HCT116 (cell line): ENCODE measurements at regions not wholly inside any gene's neighbourhood (a gene's known extent, or its start where the extent isn't known, plus 50 kb on each side); places are given as distances from the start of the nearest gene placed in this dataset.

ENCODE experiments used
- ATAC-seq: fragments of 200-7000 bp; cut with Tn5 transposase; 2 replicates; pipeline ENCODE4 v1.9.1; 2020; ENCODE audit warnings: mild to moderate bottlenecking, moderate library complexity
- BruUV-seq: library from RNA; stranded (reverse); fragments of 400-500 nt; replicated peaks from 2 replicates; lab custom pipeline; 2021; lab: Mats Ljungman, UMichigan
- CTCF ChIA-PET: fragments of 300-600 bp; sonication (Branson Sonifier 250); formaldehyde crosslinking; loops from one replicate; lab custom pipeline; 2021; ENCODE audit warnings: antibody characterized with exemption; lab: Charles Lee
- POLR2A ChIA-PET: fragments of 300-600, 350-600 bp; sonication (Branson Sonifier 250); formaldehyde crosslinking; loops from one replicate; lab custom pipeline; 2021; ENCODE audit warnings: antibody characterized with exemption; lab: Charles Lee
- RAD21 ChIA-PET, 2 experiments: fragments of 300-600 bp; sonication (Branson Sonifier 250); formaldehyde crosslinking; loops; one replicate each; lab custom pipeline; 2023; ENCODE audit warnings: low total read pairs in 2 of 2; ENCODE audit not compliant: uncharacterized antibody in 2 of 2, unreplicated experiment in 2 of 2, low non-redundant PET in 1 of 2; lab: Charles Lee
- DNase-seq: peaks from one replicate; pipeline ENCODE4 v3.0.0-alpha.2; 2010; ENCODE audit warnings: low read depth, low spot score
- H2AFZ ChIP-seq: fragments of 200-600 bp; shearing (Covaris generic), sonication (generic); 2 replicates; pipeline ENCODE4 v1.6.1; 2017; ENCODE audit warnings: low read depth, mixed run types, mixed read lengths, antibody characterized with exemption, low read length; ENCODE audit not compliant: poor library complexity, severe bottlenecking
- H3K27ac ChIP-seq: 2 replicates; pipeline ENCODE4 v1.5.1; 2012; ENCODE audit warnings: low read depth, low read length
- H3K27me3 ChIP-seq: fragments of 200-600 bp; sonication (generic); 2 replicates; pipeline ENCODE4 v1.6.1; 2016; ENCODE audit warnings: mixed run types, low read length, mixed read lengths; ENCODE audit not compliant: insufficient read depth
- H3K36me3 ChIP-seq, 2 experiments: fragments of 200-500 bp in 1 of 2; fragments of 200-600 bp in 1 of 2; sonication (Bioruptor generic) in 1 of 2; sonication (generic) in 1 of 2; 2 replicates each; pipeline versions ENCODE4 v1.5.1 to v1.6.1; 2014 to 2016; ENCODE audit warnings: low read length in 2 of 2, inconsistent platforms in 1 of 2, mixed read lengths in 1 of 2, mixed run types in 1 of 2; ENCODE audit not compliant: insufficient read depth in 2 of 2, control insufficient read depth in 1 of 2
- H3K4me1 ChIP-seq, 2 experiments: fragments of 200-600 bp in 1 of 2; sonication (generic) in 1 of 2; 2 replicates each; pipeline versions ENCODE4 v1.5.1 to v1.6.1; 2012 to 2017; ENCODE audit warnings: low read length in 2 of 2, inconsistent platforms in 1 of 2, mild to moderate bottlenecking in 1 of 2, mixed read lengths in 1 of 2, mixed run types in 1 of 2, moderate library complexity in 1 of 2; ENCODE audit not compliant: insufficient read depth in 2 of 2, control insufficient read depth in 1 of 2
- H3K4me2 ChIP-seq: fragments of 200-600 bp; sonication (generic); 2 replicates; pipeline ENCODE4 v1.6.1; 2017; ENCODE audit warnings: mixed run types, low read length, mixed read lengths
- H3K4me3 ChIP-seq, 2 experiments: fragments of 200-600 bp in 1 of 2; sonication (generic) in 1 of 2; replicated peaks in 1 of 2; 2 replicates each; pipeline ENCODE4 v1.5.1; 2011 to 2016; ENCODE audit warnings: low read length in 2 of 2, control low read depth in 1 of 2, low read depth in 1 of 2, mild to moderate bottlenecking in 1 of 2, mixed read lengths in 1 of 2, mixed run types in 1 of 2
- H3K79me2 ChIP-seq: fragments of 200-600 bp; sonication (generic); 2 replicates; pipeline ENCODE4 v1.6.1; 2017; ENCODE audit warnings: mild to moderate bottlenecking, mixed run types, low read length, moderate library complexity, mixed read lengths; ENCODE audit not compliant: insufficient read depth
- H3K9ac ChIP-seq: fragments of 200-600 bp; sonication (generic); 2 replicates; pipeline ENCODE4 v1.6.1; 2016; ENCODE audit warnings: low read length, mixed read lengths
- H3K9me2 ChIP-seq: fragments of 200-600 bp; sonication (generic), shearing (Covaris generic); 2 replicates; pipeline ENCODE4 v1.6.1; 2017; ENCODE audit warnings: mixed run types, mild to moderate bottlenecking, moderate library complexity; ENCODE audit not compliant: insufficient read depth
- H3K9me3 ChIP-seq, 2 experiments: fragments of 200-500 bp in 1 of 2; fragments of 200-600 bp in 1 of 2; sonication (Bioruptor generic) in 1 of 2; sonication (generic) in 1 of 2; 2 replicates each; pipeline ENCODE4 v1.6.1; 2014 to 2017; ENCODE audit warnings: low read length in 2 of 2, mixed read lengths in 2 of 2, inconsistent platforms in 1 of 2, low read depth in 1 of 2, mild to moderate bottlenecking in 1 of 2, mixed run types in 1 of 2, moderate library complexity in 1 of 2; ENCODE audit not compliant: control insufficient read depth in 1 of 2, insufficient read depth in 1 of 2
- H4K20me1 ChIP-seq: fragments of 200-600 bp; sonication (generic), shearing (Covaris generic); 2 replicates; pipeline ENCODE4 v1.6.1; 2017; ENCODE audit warnings: mixed run types, mild to moderate bottlenecking, moderate library complexity; ENCODE audit not compliant: insufficient read depth
- ATF3 ChIP-seq: IDR thresholded peaks from 2 replicates; pipeline ENCODE4 v1.6.1; 2012
- CBX3 ChIP-seq: IDR thresholded peaks from 2 replicates; pipeline ENCODE4 v1.6.1; 2012; ENCODE audit warnings: low read depth
- CTCF ChIP-seq, 3 experiments: fragments of 200-600 bp in 1 of 3; sonication (generic) in 1 of 3; IDR thresholded peaks in 2 of 3; conservative IDR thresholded peaks in 1 of 3; 2 replicates each; pipeline ENCODE4 v1.5.1; 2012 to 2017; ENCODE audit warnings: low read depth in 2 of 3, low read length in 2 of 3, antibody characterized with exemption in 1 of 3, borderline replicate concordance in 1 of 3, control low read depth in 1 of 3, mild to moderate bottlenecking in 1 of 3, mixed read lengths in 1 of 3, mixed run types in 1 of 3, moderate library complexity in 1 of 3; ENCODE audit not compliant: insufficient read depth in 1 of 3
- EGR1 ChIP-seq: IDR thresholded peaks from 2 replicates; pipeline ENCODE4 v1.6.1; 2012; ENCODE audit warnings: low read depth
- ELF1 ChIP-seq: IDR thresholded peaks from 2 replicates; pipeline ENCODE4 v1.6.1; 2012; ENCODE audit warnings: low read depth, borderline replicate concordance
- EZH2 ChIP-seq: fragments of 200-600 bp; sonication (generic); IDR thresholded peaks from 2 replicates; pipeline ENCODE4 v1.6.1; 2017; ENCODE audit warnings: antibody characterized with exemption, mixed run types
- EZH2phosphoT487 ChIP-seq: fragments of 200-600 bp; IDR thresholded peaks from 2 replicates; pipeline ENCODE4 v1.6.1; 2018; ENCODE audit warnings: antibody characterized with exemption, borderline replicate concordance
- FOSL1 ChIP-seq: IDR thresholded peaks from 2 replicates; pipeline ENCODE4 v1.6.1; 2012; ENCODE audit warnings: low read depth
- POLR2AphosphoS5 ChIP-seq: IDR thresholded peaks from 2 replicates; pipeline ENCODE4 v1.6.1; 2011; ENCODE audit warnings: mild to moderate bottlenecking, low read depth, low read length, moderate library complexity
- RAD21 ChIP-seq: IDR thresholded peaks from 2 replicates; pipeline ENCODE4 v1.6.1; 2012; ENCODE audit warnings: low read depth, mild to moderate bottlenecking
- REST ChIP-seq: IDR thresholded peaks from 2 replicates; pipeline ENCODE4 v1.6.1; 2012; ENCODE audit warnings: low read depth
- SIN3A ChIP-seq: IDR thresholded peaks from 2 replicates; pipeline ENCODE4 v1.6.1; 2012; ENCODE audit warnings: low read depth
- SP1 ChIP-seq: IDR thresholded peaks from 2 replicates; pipeline ENCODE4 v1.6.1; 2012; ENCODE audit warnings: low read depth
- SRF ChIP-seq: IDR thresholded peaks from 2 replicates; pipeline ENCODE4 v1.6.1; 2012; ENCODE audit warnings: low read depth
- TCF7L2 ChIP-seq: IDR thresholded peaks from 2 replicates; pipeline ENCODE4 v1.7.0; 2011; ENCODE audit warnings: borderline replicate concordance, inconsistent platforms; ENCODE audit not compliant: insufficient read depth, insufficient read length; ENCODE audit errors: extremely low read depth
- YY1 ChIP-seq: IDR thresholded peaks from 2 replicates; pipeline ENCODE4 v1.6.1; 2011; ENCODE audit warnings: low read length, low read depth, moderate library complexity, mild to moderate bottlenecking; ENCODE audit not compliant: insufficient replicate concordance; ENCODE audit errors: extremely low read depth
- ZBTB33 ChIP-seq: IDR thresholded peaks from 2 replicates; pipeline ENCODE4 v1.6.1; 2011; ENCODE audit warnings: mild to moderate bottlenecking, low read length, moderate library complexity; ENCODE audit not compliant: insufficient replicate concordance; ENCODE audit errors: extremely low read depth
- ZFX ChIP-seq: fragments of 450-650 bp; IDR thresholded peaks from 2 replicates; pipeline ENCODE4 v1.6.1; 2017
- ZNF274 ChIP-seq: fragments of 200-500 bp; sonication (Bioruptor generic); IDR thresholded peaks from 2 replicates; pipeline ENCODE4 v1.6.1; 2014; ENCODE audit warnings: mild to moderate bottlenecking, low read depth, low read length, inconsistent platforms
- intact Hi-C: fragments of 100-400 bp; cut with micrococcal nuclease; formaldehyde crosslinking; loops from 2 replicates; pipeline ENCODE4 v1.10.0; 2022

- H3K79me2 ChIP-seq, result no peaks in the 10 kb centered on the region
- DNase-seq (no peak), ATAC-seq (no peak)
- H3K27me3 ChIP-seq, result no peaks in the 10 kb centered on the region; the same call in 1 of the 2 replicates
- H4K20me1 ChIP-seq, result no peaks in the 10 kb centered on the region
- H3K9me3 ChIP-seq, result no peaks in the 10 kb centered on the region
- TF ChIP-seq ZBTB33 (no peak), REST (no peak), SIN3A (no peak), ZFX (no peak), CBX3 (no peak), YY1 (no peak), SRF (no peak), SP1 (no peak), ELF1 (no peak), TCF7L2 (no peak), CTCF (IDR thresholded peaks at IDR 0.05 in 2 of 3, conservative IDR thresholded peaks at IDR 0.05 in 1 of 3; ENCODE audit: borderline replicate concordance in 1 of 3, insufficient read depth in 1 of 3, low read depth in 2 of 3, low read length in 2 of 3) (no peak), FOSL1 (no peak), POLR2AphosphoS5 (no peak), ATF3 (no peak), EGR1 (no peak), RAD21 (no peak), ZNF274 (no peak), EZH2phosphoT487 (no peak), EZH2 (no peak)
- H3K4me1 ChIP-seq, result no peaks in the 10 kb centered on the region
- H3K9ac ChIP-seq, result no peak overlapping the region
- no peak overlapping the region for H3K4me2 ChIP-seq
- ChIA-PET RAD21 (no interaction called here), CTCF (no interaction called here), POLR2A (no interaction called here)
- no peak overlapping the region for H2AFZ ChIP-seq
- no peak overlapping the region for H3K4me3 ChIP-seq
- intact Hi-C loops, result no loop called here
- no TSS peak for BruUV-seq
- no peak overlapping the region for H3K27ac ChIP-seq
- H3K36me3 ChIP-seq, result no peaks in the 10 kb centered on the region
- no peaks in the 10 kb centered on the region for H3K9me2 ChIP-seq
Measured at GRCh38 chr2:198795419-198795818, 662.3 kb downstream of the SATB2 start.
